Erythroblast (primary cell): ENCODE measurements at regions not wholly inside any gene's neighbourhood (a gene's known extent, or its start where the extent isn't known, plus 50 kb on each side); places are given as distances from the start of the nearest gene placed in this dataset.

Source experiments
- GATA1 ChIP-seq: IDR thresholded peaks from 2 replicates; pipeline ENCODE4 v1.6.1; 2011; ENCODE audit warnings: low read depth, mild to moderate bottlenecking, control low read depth, low read length, moderate library complexity
- POLR2A ChIP-seq: IDR thresholded peaks from 2 replicates; pipeline ENCODE4 v1.6.1; 2011; ENCODE audit warnings: mild to moderate bottlenecking, low read length

- TF ChIP-seq POLR2A (no peak), GATA1 (no peak)
Observed at GRCh38 chr5:53364061-53364460, 116.4 kb upstream of the FST start.
